Spleen (tissue), 7 donors: ENCODE measurements at regions not wholly inside any gene's neighbourhood (a gene's known extent, or its start where the extent isn't known, plus 50 kb on each side); places are given as distances from the start of the nearest gene placed in this dataset.

Experiments
- CTCF ChIP-seq, 11 experiments: fragments of 200-600 bp in 7 of 11; fragments of 450-650 bp in 4 of 11; sonication (generic) in 4 of 11; IDR thresholded peaks in 8 of 11; conservative IDR thresholded peaks in 3 of 11; 1 replicate in 7 of 11; 2 replicates in 4 of 11; pipeline versions ENCODE4 v1.4.0 to v1.8.0; 2016 to 2021; ENCODE audit warnings: antibody characterized with exemption in 11 of 11, inconsistent platforms in 4 of 11, mild to moderate bottlenecking in 1 of 11
- POLR2A ChIP-seq, 3 donors: fragments of 450-650 bp; IDR thresholded peaks; one replicate each; pipeline ENCODE4 v1.5.1; 2017; ENCODE audit warnings: antibody characterized with exemption in 3 of 3, mild to moderate bottlenecking in 1 of 3
- donor health status: DM: no; HTN: no; CAD: no; lungs with moderate emphysema.
- donor health status: DM: no; HTN: no; CAD: no.
- donor health status: DM: no; HTN: no; CAD: no.

DNA sequence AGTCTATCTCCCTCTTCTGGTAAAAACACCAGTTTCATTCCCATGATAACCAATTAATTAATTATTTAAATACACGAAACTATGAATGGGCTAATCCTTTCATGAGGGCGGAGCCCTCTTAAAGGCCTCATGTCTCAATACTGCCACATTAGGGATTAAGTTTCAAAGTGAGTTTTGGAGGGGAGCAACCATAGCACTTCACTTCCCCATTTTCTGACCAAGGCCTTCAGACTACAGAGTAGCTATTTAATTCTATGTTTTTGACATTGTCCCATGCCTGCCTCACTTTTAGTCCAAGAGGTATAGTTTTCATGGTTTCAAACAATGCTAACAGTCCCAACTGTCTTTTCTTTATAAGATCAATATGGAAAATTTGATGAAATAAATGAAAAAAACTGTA lies 618.6 kb downstream of the ZWINT start:
- TF ChIP-seq CTCF (IDR thresholded peaks at IDR 0.05 in 8 of 11, conservative IDR thresholded peaks at IDR 0.05 in 3 of 11), result no peak
- TF ChIP-seq POLR2A (IDR thresholded peaks at IDR 0.05), result no peak
